GM13977 (cell line): ENCODE measurements at regions not wholly inside any gene's neighbourhood (a gene's known extent, or its start where the extent isn't known, plus 50 kb on each side); places are given as distances from the start of the nearest gene placed in this dataset.
A peak's percentile ranks its signal among the peaks of the same experiment; 100 is the strongest.
"Not testable (repeated sequence)": the region's sequence is repeated elsewhere in the genome, so short reads cannot be mapped to it uniquely, and the experiment has no call there.

Source experiments
- DNase-seq: peaks from one replicate; pipeline ENCODE4 v3.0.0; 2012; ENCODE audit warnings: low spot score
- CTCF ChIP-seq: IDR thresholded peaks from 2 replicates; pipeline ENCODE4 v1.5.1; 2012; ENCODE audit warnings: mild to moderate bottlenecking, control low read depth; ENCODE audit not compliant: insufficient read depth; ENCODE audit errors: extremely low read depth, missing control alignments
- in situ Hi-C: fragments of 300-500 bp; cut with MboI; formaldehyde crosslinking; loops from one replicate; pipeline ENCODE4 v1.12.0; 2022; ENCODE audit warnings: low sequenced_read_pairs, low pct_unique_long_range_greater_than_20kb, mixed read lengths, inconsistent platforms; ENCODE audit not compliant: unreplicated experiment

- no peak for TF ChIP-seq CTCF
- no peak for DNase-seq
- in situ Hi-C loops, result no loop called here
These were observed 618.7 kb downstream of the KCNJ18 start for GRCh38 chr17:22310717-22311686.

- not testable (repeated sequence) for DNase-seq
These were observed 628.7 kb downstream of the KCNJ18 start for GRCh38 chr17:22321001-22321400.

GRCh38 chr17:22322893-22323550, 630.7 kb downstream of the KCNJ18 start:
- in situ Hi-C loops, DNase-seq: not testable (repeated sequence)

More at GRCh38 chr17:22321001-22321400, 628.7 kb downstream of the KCNJ18 start:
- in situ Hi-C loops, result not testable (repeated sequence)

- in situ Hi-C loops, result no loop called here
- no peak for DNase-seq
- no peak for TF ChIP-seq CTCF
These were observed 645.1 kb downstream of the KCNJ18 start for GRCh38 chr17:22337467-22337866.

GRCh38 chr17:22356603-22357002, 664.3 kb downstream of the KCNJ18 start:
- DNase-seq, in situ Hi-C loops: not testable (repeated sequence)

GRCh38 chr17:22370988-22371387, 678.7 kb downstream of the KCNJ18 start:
- in situ Hi-C loops, result not testable (repeated sequence)

GRCh38 chr17:22373911-22374310, 681.6 kb downstream of the KCNJ18 start:
- in situ Hi-C loops, result no loop called here
- DNase-seq, result no peak
- no peak for TF ChIP-seq CTCF

More at GRCh38 chr17:22370988-22371387, 678.7 kb downstream of the KCNJ18 start:
- not testable (repeated sequence) for DNase-seq

- in situ Hi-C loops, result no loop called here
- peak; percentile 5 for DNase-seq
- TF ChIP-seq CTCF, result no peak
These were observed 682.4 kb downstream of the KCNJ18 start for GRCh38 chr17:22374741-22375140.

- DNase-seq, in situ Hi-C loops: not testable (repeated sequence)
These were observed 684.4 kb downstream of the KCNJ18 start for GRCh38 chr17:22376747-22377146.

GRCh38 chr17:22378748-22379147, 686.4 kb downstream of the KCNJ18 start:
- DNase-seq, in situ Hi-C loops: not testable (repeated sequence)

- in situ Hi-C loops, DNase-seq: not testable (repeated sequence)
These were observed 689.3 kb downstream of the KCNJ18 start for GRCh38 chr17:22381589-22381988.

- DNase-seq, in situ Hi-C loops: not testable (repeated sequence)
These were observed 691.6 kb downstream of the KCNJ18 start for GRCh38 chr17:22383772-22384460.
